ENCODE measurements at regions not wholly inside any gene's neighbourhood (a gene's known extent, or its start where the extent isn't known, plus 50 kb on each side); places are given as distances from the start of the nearest gene placed in this dataset.

GRCh38 chr12:94892544-94893267 is 110.8 kb downstream of the NDUFA12 start:
- Histone ChIP-seq H3K36me3 (no peaks in the 10 kb centered on the region), H3K27me3 (replicated peaks; ENCODE audit: insufficient read depth) (no peaks in the 10 kb centered on the region), H3K4me1 (replicated peaks) (peaks cover 16% of the 10 kb centered on the region), H3K27ac (no peak overlapping the region), H3K4me3 (no peak overlapping the region), H3K9me3 (no peaks in the 10 kb centered on the region)
- TF ChIP-seq POLR2AphosphoS5 (IDR thresholded peaks at IDR 0.05) (no peak), CTCF (IDR thresholded peaks at IDR 0.05) (no peak), POLR2A (IDR thresholded peaks at IDR 0.05) (no peak)
- 69% methylated on average over 5 of the region's 5 CpGs for WGBS
- intact Hi-C loops (cut with DNase I), result no loop called here
- DNase-seq (ENCODE audit: low spot score), result no peak

GRCh38 chr12:94889445-94890210 is 113.9 kb downstream of the NDUFA12 start:
- peak; percentile 77 for DNase-seq (ENCODE audit: low spot score)
- WGBS, result 13% methylated on average over 5 of the region's 5 CpGs
- Histone ChIP-seq H3K36me3 (no peaks in the 10 kb centered on the region), H3K4me1 (replicated peaks) (peaks cover 16% of the 10 kb centered on the region), H3K27ac (peak overlapping the region; percentile 65 to 75), H3K27me3 (replicated peaks; ENCODE audit: insufficient read depth) (no peaks in the 10 kb centered on the region), H3K9me3 (no peaks in the 10 kb centered on the region), H3K4me3 (no peak overlapping the region)
- intact Hi-C loops (cut with DNase I), result no loop called here
- TF ChIP-seq POLR2A (IDR thresholded peaks at IDR 0.05), result no peak
- TF ChIP-seq POLR2AphosphoS5 (IDR thresholded peaks at IDR 0.05), result peak; percentile 96

- H3K9me3 ChIP-seq, result no peaks in the 10 kb centered on the region
- no peaks in the 10 kb centered on the region for H3K4me1 ChIP-seq (replicated peaks)
- H3K36me3 ChIP-seq, result no peaks in the 10 kb centered on the region
- WGBS, result 48% methylated on average over 5 of the region's 5 CpGs
- intact Hi-C loops (cut with DNase I), result no loop called here
- TF ChIP-seq CTCF (IDR thresholded peaks at IDR 0.05) (no peak), POLR2AphosphoS5 (IDR thresholded peaks at IDR 0.05) (no peak), POLR2A (IDR thresholded peaks at IDR 0.05) (no peak)
- H3K27me3 ChIP-seq (replicated peaks; ENCODE audit: insufficient read depth), result no peaks in the 10 kb centered on the region
- H3K4me3 ChIP-seq, result no peak overlapping the region
- no peak for DNase-seq (ENCODE audit: low spot score)
- H3K27ac ChIP-seq, result no peak overlapping the region
These were observed 124.0 kb downstream of the NDUFA12 start for GRCh38 chr12:94879542-94879941.

- 32% methylated on average over 5 of the region's 5 CpGs for WGBS
- Histone ChIP-seq H3K36me3 (no peaks in the 10 kb centered on the region), H3K27ac (peak overlapping the region in 1 of 2 donors; percentile 70), H3K27me3 (replicated peaks; ENCODE audit: insufficient read depth) (no peaks in the 10 kb centered on the region), H3K4me1 (replicated peaks) (no peaks in the 10 kb centered on the region), H3K4me3 (no peak overlapping the region), H3K9me3 (no peaks in the 10 kb centered on the region)
- intact Hi-C loops (cut with DNase I), result no loop called here
- no peak for TF ChIP-seq POLR2A (IDR thresholded peaks at IDR 0.05)
- TF ChIP-seq CTCF (IDR thresholded peaks at IDR 0.05), result peak in 3 of 4 experiments; percentile 9 to 39 (median 32)
- peak; percentile 4 for TF ChIP-seq POLR2AphosphoS5 (IDR thresholded peaks at IDR 0.05)
- peak; percentile 28 for DNase-seq (ENCODE audit: low spot score)
These were observed 128.0 kb downstream of the NDUFA12 start for GRCh38 chr12:94875525-94875924.

- Histone ChIP-seq H3K36me3 (no peaks in the 10 kb centered on the region), H3K27ac (peak overlapping the region; percentile 70), H3K9me3 (no peaks in the 10 kb centered on the region), H3K4me1 (replicated peaks) (no peaks in the 10 kb centered on the region), H3K4me3 (peak overlapping the region; percentile 58 to 64), H3K27me3 (replicated peaks; ENCODE audit: insufficient read depth) (no peaks in the 10 kb centered on the region)
- WGBS, result 7% methylated on average over 20 of the region's 20 CpGs
- DNase-seq (ENCODE audit: low spot score), result peak; percentile 76
- TF ChIP-seq CTCF (IDR thresholded peaks at IDR 0.05) (no peak), POLR2A (IDR thresholded peaks at IDR 0.05) (no peak), POLR2AphosphoS5 (IDR thresholded peaks at IDR 0.05) (peak; percentile 72)
- intact Hi-C loops (cut with DNase I), result no loop called here
These were observed 128.8 kb downstream of the NDUFA12 start for GRCh38 chr12:94874518-94875302.

Data from prostate gland (tissue), 2 donors.